GM23248 (cell line): ENCODE measurements at regions not wholly inside any gene's neighbourhood (a gene's known extent, or its start where the extent isn't known, plus 50 kb on each side); places are given as distances from the start of the nearest gene placed in this dataset.

ENCODE experiments used
- DNase-seq: peaks from one replicate; pipeline ENCODE4 v3.0.0-alpha.2; 2015
- H2AFZ ChIP-seq: fragments of 200-600 bp; sonication (generic); 2 replicates; pipeline ENCODE4 v1.6.1; 2016; ENCODE audit warnings: antibody characterized with exemption
- H3F3A ChIP-seq: fragments of 200-600 bp; sonication (generic); 2 replicates; pipeline ENCODE4 v1.6.1; 2016; ENCODE audit warnings: mild to moderate bottlenecking, antibody characterized with exemption, mixed run types; ENCODE audit not compliant: insufficient read depth
- H3K27ac ChIP-seq: fragments of 200-600 bp; sonication (generic); 2 replicates; pipeline ENCODE4 v1.5.1; 2016; ENCODE audit warnings: mild to moderate bottlenecking
- H3K27me3 ChIP-seq: fragments of 200-600 bp; sonication (generic); replicated peaks from 2 replicates; pipeline ENCODE4 v1.6.1; 2016; ENCODE audit warnings: mild to moderate bottlenecking; ENCODE audit not compliant: insufficient read depth
- H3K36me3 ChIP-seq: fragments of 200-600 bp; sonication (generic); 2 replicates; pipeline ENCODE4 v1.6.1; 2016; ENCODE audit warnings: low read depth, mild to moderate bottlenecking
- H3K4me1 ChIP-seq: fragments of 200-600 bp; sonication (generic); 2 replicates; pipeline ENCODE4 v1.6.1; 2016; ENCODE audit warnings: mild to moderate bottlenecking; ENCODE audit not compliant: insufficient read depth
- H3K4me2 ChIP-seq: fragments of 200-600 bp; sonication (generic); one replicate; pipeline ENCODE4 v1.6.1; 2016; ENCODE audit warnings: mild to moderate bottlenecking; ENCODE audit not compliant: unreplicated experiment
- H3K4me3 ChIP-seq: fragments of 200-600 bp; sonication (generic); 2 replicates; pipeline ENCODE4 v1.5.1; 2016; ENCODE audit warnings: mild to moderate bottlenecking
- H3K79me2 ChIP-seq: fragments of 200-600 bp; sonication (generic); 2 replicates; pipeline ENCODE4 v1.6.1; 2016; ENCODE audit warnings: mild to moderate bottlenecking; ENCODE audit not compliant: insufficient read depth
- H3K9ac ChIP-seq: fragments of 200-600 bp; sonication (generic); 2 replicates; pipeline ENCODE4 v1.6.1; 2016; ENCODE audit warnings: mild to moderate bottlenecking
- H3K9me2 ChIP-seq: fragments of 200-600 bp; sonication (generic); 2 replicates; pipeline ENCODE4 v1.6.1; 2016; ENCODE audit warnings: mixed run types, mild to moderate bottlenecking, moderate library complexity; ENCODE audit not compliant: insufficient read depth
- H3K9me3 ChIP-seq: fragments of 200-600 bp; sonication (generic); one replicate; pipeline ENCODE4 v1.6.1; 2017; ENCODE audit warnings: low read depth
- H4K20me1 ChIP-seq: fragments of 200-600 bp; sonication (generic); 2 replicates; pipeline ENCODE4 v1.6.0; 2016; ENCODE audit not compliant: insufficient read depth
- EZH2 ChIP-seq: fragments of 200-600 bp; sonication (generic); IDR thresholded peaks from 2 replicates; pipeline ENCODE4 v1.6.1; 2018; ENCODE audit warnings: antibody characterized with exemption, mild to moderate bottlenecking; ENCODE audit not compliant: insufficient read depth, poor library complexity, severe bottlenecking
- EZH2phosphoT487 ChIP-seq: fragments of 200-600 bp; sonication (generic); IDR thresholded peaks from 2 replicates; pipeline ENCODE4 v1.6.1; 2018; ENCODE audit warnings: antibody characterized with exemption, moderate library complexity, mild to moderate bottlenecking, low read depth; ENCODE audit not compliant: insufficient read depth
- WGBS, 2 experiments: methylation state at CpG; one replicate each; pipeline ENCODE4 v1.1.6; 2015 to 2017; ENCODE audit warnings: low lambda C conversion rate in 2 of 2, low coverage in 1 of 2; ENCODE audit errors: missing lambda C conversion rate in 2 of 2; 5-methylcytosine and 5-hydroxymethylcytosine counted together
- in situ Hi-C: fragments of 300-500 bp; cut with MboI; formaldehyde crosslinking; loops from 2 replicates; pipeline ENCODE4 v1.15.0; 2020

DNA sequence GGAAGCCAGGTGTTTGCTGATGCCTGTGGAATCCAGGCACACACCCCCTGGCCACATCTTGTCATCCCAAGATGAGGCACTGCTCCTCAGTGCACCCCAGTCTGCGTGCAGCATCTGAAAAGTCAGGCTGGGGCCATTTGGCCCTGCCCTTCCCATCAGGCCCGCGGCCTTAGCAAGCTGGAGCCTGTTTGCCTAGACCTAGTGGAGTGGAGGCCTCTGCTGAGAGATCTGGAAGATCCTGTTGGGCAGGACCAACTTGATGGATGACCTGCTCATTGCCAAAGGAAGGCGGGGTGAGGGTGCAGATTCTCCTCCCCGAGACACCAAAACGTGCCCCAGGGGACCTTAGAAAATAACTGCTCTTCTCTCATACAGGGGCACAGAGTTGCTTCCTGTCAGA lies 220.2 kb downstream of the SHQ1 start:
- Histone ChIP-seq H3K36me3 (no peaks in the 10 kb centered on the region), H3F3A (peaks cover 18% of the 10 kb centered on the region), H2AFZ (no peak overlapping the region), H4K20me1 (no peaks in the 10 kb centered on the region), H3K4me1 (peaks cover 13% of the 10 kb centered on the region; the same call in 1 of the 2 replicates), H3K4me2 (no peak overlapping the region), H3K27me3 (no peaks in the 10 kb centered on the region), H3K79me2 (no peaks in the 10 kb centered on the region), H3K9me3 (no peaks in the 10 kb centered on the region), H3K9ac (no peak overlapping the region), H3K27ac (no peak overlapping the region), H3K4me3 (no peak overlapping the region), H3K9me2 (no peaks in the 10 kb centered on the region)
- in situ Hi-C loops = no loop called here
- no peak for DNase-seq
- no peak for TF ChIP-seq EZH2phosphoT487
- TF ChIP-seq EZH2 = no peak
- 87 to 93% methylated on average over 6 of the region's 6 CpGs for WGBS, 2 experiments

DNA sequence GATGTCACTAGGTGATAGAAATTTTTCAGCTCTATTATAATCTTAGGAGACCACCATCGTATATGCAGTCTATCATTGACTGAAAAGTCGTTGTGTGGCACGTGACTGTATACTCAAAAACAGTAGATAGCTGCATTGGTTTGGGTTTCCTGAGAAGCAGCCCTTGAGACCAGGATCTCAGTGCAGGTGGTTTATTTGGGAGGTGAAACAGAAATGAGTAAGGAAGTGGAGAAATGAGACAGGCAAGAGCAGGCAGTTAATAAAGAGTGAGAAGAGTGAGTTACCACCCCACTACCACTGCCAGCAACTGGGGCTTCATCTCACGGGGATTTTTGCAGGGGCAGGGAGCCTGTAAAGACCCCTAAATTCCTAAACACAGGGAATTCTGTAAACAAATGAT lies 221.0 kb downstream of the SHQ1 start:
- DNase-seq = no peak
- H3K79me2 ChIP-seq = no peaks in the 10 kb centered on the region
- H3K9ac ChIP-seq = no peak overlapping the region
- TF ChIP-seq EZH2phosphoT487 (no peak), EZH2 (no peak)
- WGBS, 2 experiments = 83 to 87% methylated on average over 4 of the region's 4 CpGs
- H3K27me3 ChIP-seq = no peaks in the 10 kb centered on the region
- no peak overlapping the region for H3K4me2 ChIP-seq
- no peaks in the 10 kb centered on the region for H3K36me3 ChIP-seq
- H3F3A ChIP-seq = peaks cover 18% of the 10 kb centered on the region
- in situ Hi-C loops = no loop called here
- no peaks in the 10 kb centered on the region for H3K9me3 ChIP-seq
- no peak overlapping the region for H3K27ac ChIP-seq
- peaks cover 13% of the 10 kb centered on the region; the same call in 1 of the 2 replicates for H3K4me1 ChIP-seq
- no peak overlapping the region for H3K4me3 ChIP-seq
- H4K20me1 ChIP-seq = no peaks in the 10 kb centered on the region
- H3K9me2 ChIP-seq = no peaks in the 10 kb centered on the region
- no peak overlapping the region for H2AFZ ChIP-seq

DNA sequence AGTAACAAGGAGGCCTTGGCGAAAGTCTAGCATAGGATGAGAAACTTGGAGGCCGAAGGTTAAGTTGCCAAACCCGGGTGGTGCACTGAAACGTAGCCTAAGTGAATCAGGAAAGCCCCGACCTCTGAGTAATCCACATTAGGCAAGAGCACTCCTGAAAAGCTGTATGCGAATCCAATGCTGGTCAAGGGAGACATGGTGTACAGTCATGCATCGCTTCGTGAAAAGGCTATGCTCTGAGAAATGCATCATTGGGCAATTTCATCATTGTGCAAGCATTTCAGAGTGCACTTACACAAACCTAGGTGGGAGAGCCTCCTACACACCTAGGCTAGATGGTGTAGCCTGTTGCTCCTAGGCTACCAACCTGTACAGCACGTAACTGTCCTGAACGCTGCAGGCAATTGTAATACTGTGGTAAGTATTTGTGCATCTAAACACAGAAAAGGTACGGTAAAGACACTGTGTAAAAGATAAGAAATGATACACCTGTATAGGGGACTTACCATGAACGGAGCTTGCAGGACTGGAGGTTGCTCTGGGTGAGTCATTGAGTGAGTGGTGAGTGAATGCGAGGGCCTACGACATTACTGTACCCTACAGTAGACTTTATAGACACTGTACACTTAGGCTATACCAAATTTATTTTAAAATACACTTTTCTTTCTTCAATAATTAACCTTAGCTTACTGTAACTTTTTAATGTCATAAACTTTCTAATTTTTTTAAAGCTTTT lies 222.5 kb downstream of the SHQ1 start:
- WGBS, 2 experiments = 49 to 52% methylated on average over 14 of the region's 14 CpGs
- in situ Hi-C loops = no loop called here
- Histone ChIP-seq H4K20me1 (no peaks in the 10 kb centered on the region), H3K4me1 (peaks cover 13% of the 10 kb centered on the region; the same call in 1 of the 2 replicates), H3F3A (peaks cover 18% of the 10 kb centered on the region), H3K9ac (no peak overlapping the region), H3K27me3 (no peaks in the 10 kb centered on the region), H2AFZ (no peak overlapping the region), H3K9me3 (no peaks in the 10 kb centered on the region), H3K4me3 (no peak overlapping the region), H3K36me3 (no peaks in the 10 kb centered on the region), H3K9me2 (no peaks in the 10 kb centered on the region), H3K4me2 (no peak overlapping the region), H3K27ac (no peak overlapping the region; the same call in 1 of the 2 replicates), H3K79me2 (no peaks in the 10 kb centered on the region)
- peak; percentile 95 for DNase-seq
- TF ChIP-seq EZH2 (no peak), EZH2phosphoT487 (no peak)

DNA sequence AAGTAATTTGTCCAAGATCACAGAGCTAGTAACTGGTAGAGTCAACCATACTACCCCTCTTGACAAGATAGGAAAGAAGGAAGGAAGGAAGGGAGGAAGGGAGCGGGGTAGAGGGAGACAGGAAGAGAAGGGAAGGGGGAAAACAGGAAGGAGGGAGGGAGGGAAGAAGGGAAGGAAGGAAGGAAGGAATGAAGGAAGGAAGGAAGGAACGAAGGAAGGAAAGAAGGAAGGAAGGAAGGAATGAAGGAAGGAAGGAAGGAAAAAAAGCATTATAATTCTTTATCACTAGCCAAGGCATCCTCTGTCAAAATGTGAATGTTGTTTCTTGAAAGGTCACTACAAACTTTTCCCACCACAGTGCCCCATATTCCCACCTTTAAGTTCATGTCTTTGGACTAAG lies 223.6 kb downstream of the SHQ1 start:
- in situ Hi-C loops = no loop called here
- Histone ChIP-seq H3K9me3 (no peaks in the 10 kb centered on the region), H3K4me3 (no peak overlapping the region), H3K36me3 (no peaks in the 10 kb centered on the region), H3K4me2 (no peak overlapping the region), H3F3A (peaks cover 18% of the 10 kb centered on the region), H3K79me2 (no peaks in the 10 kb centered on the region), H3K27me3 (no peaks in the 10 kb centered on the region), H3K9ac (no peak overlapping the region), H3K27ac (no peak overlapping the region), H4K20me1 (no peaks in the 10 kb centered on the region), H3K9me2 (no peaks in the 10 kb centered on the region), H2AFZ (no peak overlapping the region), H3K4me1 (peaks cover 13% of the 10 kb centered on the region; the same call in 1 of the 2 replicates)
- DNase-seq = no peak
- no peak for TF ChIP-seq EZH2phosphoT487
- TF ChIP-seq EZH2 = no peak
- WGBS, 2 experiments = 87 to 89% methylated on average over 1 to 2 of the region's 2 CpGs
